ES-I3 (cell line): ENCODE measurements at regions not wholly inside any gene's neighbourhood (a gene's known extent, or its start where the extent isn't known, plus 50 kb on each side); places are given as distances from the start of the nearest gene placed in this dataset.

Experiments used
- H3K36me3 ChIP-seq: 2 replicates; pipeline ENCODE4 v1.6.1; 2013; ENCODE audit warnings: mild to moderate bottlenecking, low read length, control low read depth, moderate library complexity; ENCODE audit not compliant: insufficient read depth
- H3K4me1 ChIP-seq: 2 replicates; pipeline ENCODE4 v1.6.1; 2013; ENCODE audit warnings: mild to moderate bottlenecking, control low read depth, low read length; ENCODE audit not compliant: insufficient read depth
- H3K9ac ChIP-seq: 2 replicates; pipeline ENCODE4 v1.6.1; 2013; ENCODE audit warnings: low read depth, mild to moderate bottlenecking, low read length, moderate library complexity
- H3K9me3 ChIP-seq: 2 replicates; pipeline ENCODE4 v1.6.1; 2013; ENCODE audit warnings: mild to moderate bottlenecking, low read length, moderate library complexity; ENCODE audit not compliant: control insufficient read depth, insufficient read depth

DNA sequence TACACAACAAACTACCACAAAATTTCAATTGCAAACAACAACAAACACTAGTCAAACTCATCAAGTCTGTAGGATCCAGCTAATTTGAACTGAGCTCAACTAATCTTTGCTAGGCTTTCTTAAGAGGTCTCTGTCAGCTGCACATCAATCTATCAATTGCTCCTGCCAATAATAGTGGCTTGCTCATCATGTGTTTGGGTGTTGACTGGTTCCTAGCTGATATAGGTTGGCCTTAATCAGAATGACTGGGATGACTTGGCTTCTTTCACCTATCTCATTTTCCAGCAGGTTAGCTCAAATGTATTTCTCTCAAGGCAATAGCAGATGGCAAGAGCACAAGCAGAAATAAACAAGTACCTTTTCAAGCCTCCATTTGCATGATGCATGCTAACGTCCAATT lies 370.3 kb upstream of the NFE2L3 start:
- no peaks in the 10 kb centered on the region for H3K4me1 ChIP-seq
- no peaks in the 10 kb centered on the region for H3K36me3 ChIP-seq
- H3K9ac ChIP-seq, result no peak overlapping the region
- H3K9me3 ChIP-seq, result no peaks in the 10 kb centered on the region

DNA sequence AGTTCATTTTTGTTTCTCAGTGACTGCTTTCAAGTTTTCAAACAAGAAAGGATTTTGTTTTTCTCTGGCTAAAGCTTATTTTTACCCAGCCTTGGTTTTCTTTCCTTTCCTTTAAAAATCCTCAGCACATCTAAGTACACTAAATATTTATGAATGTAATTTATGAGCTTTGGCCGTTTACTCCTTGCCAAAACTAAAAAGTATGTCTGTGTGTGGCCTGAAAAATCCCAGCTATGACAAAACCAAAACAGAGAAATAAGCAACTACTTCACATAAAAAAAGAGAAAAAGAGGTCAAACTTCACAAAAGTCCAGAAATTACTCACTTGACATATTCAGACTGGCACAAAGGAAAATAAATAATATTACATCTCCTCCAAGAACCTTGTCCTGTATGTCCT lies 365.1 kb upstream of the NFE2L3 start:
- no peaks in the 10 kb centered on the region for H3K36me3 ChIP-seq
- H3K9me3 ChIP-seq, result no peaks in the 10 kb centered on the region
- no peak overlapping the region for H3K9ac ChIP-seq
- H3K4me1 ChIP-seq, result no peaks in the 10 kb centered on the region

DNA sequence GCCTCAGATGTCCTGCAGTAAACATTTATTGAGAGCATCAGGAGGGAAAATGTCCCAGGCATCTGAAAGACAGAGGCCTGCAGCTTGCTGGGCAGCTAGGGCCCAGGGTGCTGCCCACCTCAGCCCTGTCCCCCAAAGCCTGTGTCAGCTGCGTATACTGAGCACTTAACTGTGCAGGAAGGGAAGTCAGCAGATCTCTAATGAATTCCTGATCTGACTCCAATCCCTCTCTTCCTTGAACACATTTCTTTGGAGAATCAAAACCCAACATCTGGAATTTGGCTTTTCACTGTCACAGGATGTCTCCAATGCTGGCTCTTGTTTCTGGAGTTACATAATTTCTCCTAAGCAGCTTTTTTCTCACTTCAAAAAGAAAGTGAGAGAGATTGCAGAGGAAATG lies 364.7 kb upstream of the NFE2L3 start:
- H3K9ac ChIP-seq, result no peak overlapping the region
- H3K9me3 ChIP-seq, result no peaks in the 10 kb centered on the region
- no peaks in the 10 kb centered on the region for H3K36me3 ChIP-seq
- no peaks in the 10 kb centered on the region for H3K4me1 ChIP-seq

DNA sequence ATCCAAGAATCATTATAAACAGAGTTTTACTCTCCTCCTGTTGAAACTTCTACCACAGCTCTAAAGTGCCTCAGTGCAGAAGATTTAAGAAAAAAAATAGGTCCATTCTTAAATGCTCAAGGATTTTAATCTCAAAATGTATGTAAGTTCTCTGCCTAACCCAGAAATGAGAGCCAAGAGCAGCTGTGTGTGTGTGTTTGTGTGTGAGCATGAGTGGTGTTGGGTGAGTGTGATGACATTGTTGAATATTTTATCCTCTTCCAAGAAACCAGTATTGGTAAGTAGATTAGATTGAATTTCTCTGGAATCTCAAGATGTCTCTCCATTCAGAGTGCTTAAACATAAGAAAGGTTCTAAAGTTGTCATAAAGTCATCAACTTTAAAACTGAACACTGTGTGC lies 363.6 kb upstream of the NFE2L3 start:
- Histone ChIP-seq H3K9ac (no peak overlapping the region), H3K9me3 (no peaks in the 10 kb centered on the region), H3K36me3 (no peaks in the 10 kb centered on the region), H3K4me1 (no peaks in the 10 kb centered on the region)

DNA sequence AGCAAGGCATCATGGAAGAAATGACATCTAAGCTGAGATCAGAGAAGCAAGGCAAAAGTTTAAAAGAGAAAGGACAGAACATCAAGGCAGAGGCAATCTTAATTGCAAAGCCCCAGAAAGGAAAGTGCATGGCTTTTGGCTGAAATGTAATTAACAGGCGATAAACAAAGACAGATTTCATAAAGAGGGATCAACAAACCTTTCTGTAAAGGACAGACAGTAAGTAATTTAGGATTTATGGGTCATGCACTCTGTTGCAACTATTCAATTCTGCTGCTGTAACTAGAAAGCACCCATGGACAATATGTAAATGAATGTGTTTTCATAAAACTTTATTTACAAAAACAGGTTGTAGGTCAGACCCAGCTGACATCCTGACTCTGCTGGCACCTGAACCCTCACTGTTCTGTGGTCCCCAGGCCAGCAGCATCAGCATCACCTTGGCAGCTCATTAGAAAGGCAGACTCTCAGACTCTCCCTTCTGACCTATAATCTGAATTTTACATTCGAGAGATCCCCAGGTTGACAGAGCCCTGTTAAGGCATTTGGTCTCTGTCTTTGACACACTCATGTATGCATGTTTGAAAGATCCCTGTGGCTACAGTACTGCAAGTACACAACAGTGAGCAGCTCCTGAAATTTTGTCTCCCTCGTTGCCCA lies 362.9 kb upstream of the NFE2L3 start:
- Histone ChIP-seq H3K9me3 (no peaks in the 10 kb centered on the region), H3K4me1 (no peaks in the 10 kb centered on the region), H3K9ac (no peak overlapping the region), H3K36me3 (no peaks in the 10 kb centered on the region)

DNA sequence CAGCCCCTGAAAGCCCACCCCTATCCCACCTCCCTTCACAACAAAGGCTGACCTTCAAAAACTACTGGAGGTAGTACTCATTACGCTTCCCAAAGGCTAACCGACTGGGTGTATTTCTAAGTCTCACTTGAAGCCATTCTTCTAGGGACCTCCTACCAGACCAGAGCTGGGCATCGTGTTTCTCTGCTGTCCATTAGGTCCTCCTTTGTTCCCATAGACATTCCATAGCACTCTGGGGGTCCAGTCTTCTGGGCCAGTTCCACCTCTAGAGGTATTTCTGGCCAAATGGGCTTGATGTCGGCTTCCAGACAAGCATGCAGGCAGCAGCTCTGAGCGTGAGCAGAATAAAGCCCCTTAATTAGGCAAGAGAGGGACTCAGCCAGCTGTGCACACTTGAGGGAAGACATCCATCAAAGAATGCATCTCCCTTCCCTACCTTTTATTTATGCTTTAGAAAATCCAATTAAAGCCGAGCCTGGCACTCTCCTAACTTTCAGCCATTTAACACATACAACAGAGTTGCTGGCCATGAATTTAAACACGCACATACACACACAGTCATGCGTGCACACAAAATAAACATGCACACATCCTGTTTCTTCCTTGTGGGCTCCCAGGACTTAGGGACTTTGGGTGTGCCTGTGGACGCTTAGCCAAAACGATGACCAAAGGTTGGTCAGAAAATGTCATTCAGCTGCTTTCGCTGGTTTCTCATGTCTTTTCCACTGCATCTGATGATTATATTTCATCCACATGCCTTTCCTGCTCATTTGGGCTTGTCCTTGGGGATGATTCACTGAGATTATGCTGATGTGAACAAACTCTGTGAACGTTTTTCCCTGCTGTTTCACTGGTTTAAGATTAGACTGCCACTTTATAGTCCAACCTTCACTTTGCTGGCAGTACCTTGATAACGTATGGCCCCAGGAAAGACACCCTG lies 362.0 kb upstream of the NFE2L3 start:
- H3K9ac ChIP-seq, result no peak overlapping the region
- H3K4me1 ChIP-seq, result no peaks in the 10 kb centered on the region
- H3K36me3 ChIP-seq, result no peaks in the 10 kb centered on the region
- no peaks in the 10 kb centered on the region for H3K9me3 ChIP-seq

DNA sequence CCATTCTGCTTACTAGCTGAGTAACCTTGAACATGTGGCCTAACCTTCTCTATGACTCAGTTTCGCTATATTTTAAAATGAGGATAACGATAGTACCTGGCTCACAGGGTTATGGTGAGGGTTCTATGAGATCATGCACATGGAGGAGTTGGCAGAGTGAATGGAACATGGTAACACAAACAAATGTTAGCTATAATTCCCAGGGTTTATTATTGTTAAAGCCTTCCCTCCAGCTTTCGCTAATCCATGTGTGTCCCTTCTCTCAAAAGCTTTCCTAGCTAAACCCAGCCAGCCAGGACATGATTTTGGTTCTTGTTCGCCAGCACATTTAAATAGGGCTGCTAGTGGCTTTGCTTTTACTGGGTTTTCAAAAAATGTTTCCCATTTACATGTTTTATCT lies 361.0 kb upstream of the NFE2L3 start:
- Histone ChIP-seq H3K9me3 (no peaks in the 10 kb centered on the region), H3K9ac (no peak overlapping the region), H3K4me1 (no peaks in the 10 kb centered on the region), H3K36me3 (no peaks in the 10 kb centered on the region)

DNA sequence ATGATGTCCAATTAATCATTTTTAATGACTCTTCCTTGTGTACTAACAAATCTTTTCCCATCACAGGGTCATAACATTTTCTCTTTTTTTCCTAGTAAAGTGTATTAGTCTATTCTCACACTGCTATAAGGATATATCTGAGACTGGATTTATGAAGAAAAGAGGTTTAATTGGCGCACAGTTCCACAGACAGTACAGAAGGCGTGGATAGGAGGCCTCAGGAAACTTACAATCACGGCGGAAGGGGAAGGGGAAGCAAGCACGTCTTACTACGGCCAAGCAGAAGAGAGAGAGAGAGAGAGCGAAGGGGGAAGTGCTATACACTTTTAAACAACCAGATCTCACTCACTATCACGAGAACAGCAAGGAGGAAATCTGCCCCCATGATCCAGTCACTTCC lies 359.4 kb upstream of the NFE2L3 start:
- H3K9me3 ChIP-seq, result no peaks in the 10 kb centered on the region
- H3K36me3 ChIP-seq, result no peaks in the 10 kb centered on the region
- H3K9ac ChIP-seq, result no peak overlapping the region
- no peaks in the 10 kb centered on the region for H3K4me1 ChIP-seq

DNA sequence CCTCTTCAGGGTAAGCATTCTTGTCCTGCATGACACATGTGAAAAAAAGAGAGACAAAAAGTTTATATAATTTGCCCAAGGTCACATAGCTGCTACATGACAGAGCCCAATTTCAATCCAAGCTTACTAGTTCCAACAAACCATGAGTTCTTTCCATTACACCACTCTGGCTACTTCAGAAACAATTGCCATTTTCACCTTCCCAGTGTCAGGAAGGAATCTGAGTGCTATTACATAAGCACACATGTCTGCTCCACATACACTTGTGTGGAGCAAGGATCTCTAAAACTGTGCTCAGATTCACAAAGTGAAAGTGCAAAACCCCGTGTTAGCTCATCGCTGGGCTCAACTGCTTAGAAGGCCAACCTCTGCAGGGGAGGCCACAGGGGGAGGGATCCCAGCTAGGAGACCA lies 356.2 kb upstream of the NFE2L3 start:
- Histone ChIP-seq H3K9me3 (no peaks in the 10 kb centered on the region), H3K9ac (no peak overlapping the region), H3K36me3 (no peaks in the 10 kb centered on the region), H3K4me1 (no peaks in the 10 kb centered on the region)

DNA sequence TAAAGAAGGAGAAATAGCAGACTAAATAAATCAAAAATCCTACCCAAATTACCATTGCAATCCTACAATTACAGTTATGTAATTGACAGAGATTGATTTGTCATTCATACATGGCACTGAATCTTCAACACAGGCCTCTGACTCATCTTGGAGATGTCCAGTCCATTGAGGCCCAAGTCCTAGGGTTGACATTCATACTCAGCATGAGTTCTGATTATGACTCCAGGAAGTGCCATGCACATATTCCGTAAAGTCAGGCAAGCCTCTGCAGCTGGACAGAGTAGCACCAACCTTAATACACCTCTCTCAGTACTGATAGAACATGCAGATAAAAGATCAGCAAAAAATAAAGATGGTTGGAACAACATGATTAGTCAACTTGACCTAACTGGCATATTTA lies 353.7 kb upstream of the NFE2L3 start:
- Histone ChIP-seq H3K36me3 (no peaks in the 10 kb centered on the region), H3K4me1 (no peaks in the 10 kb centered on the region), H3K9ac (no peak overlapping the region), H3K9me3 (no peaks in the 10 kb centered on the region)

DNA sequence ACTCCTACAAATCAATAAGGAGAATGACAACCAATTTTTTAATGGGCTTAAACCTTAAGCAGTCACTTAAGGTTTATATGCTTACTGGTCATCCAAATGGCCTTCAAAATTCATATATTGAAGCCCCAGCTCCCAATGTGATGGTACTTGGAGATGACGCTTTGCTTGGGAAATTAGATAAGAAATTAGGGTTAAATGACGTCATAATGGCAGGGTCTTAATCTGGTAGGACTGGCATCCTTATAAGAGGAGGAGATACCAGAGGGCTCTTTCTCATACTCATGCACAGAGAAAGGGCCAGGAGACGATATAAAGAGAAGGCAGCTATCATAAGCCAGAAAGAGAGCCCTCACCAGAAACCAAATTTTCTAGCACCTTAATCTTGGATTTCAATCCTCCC lies 350.8 kb upstream of the NFE2L3 start:
- H3K36me3 ChIP-seq, result no peaks in the 10 kb centered on the region
- H3K9ac ChIP-seq, result no peak overlapping the region
- H3K9me3 ChIP-seq, result no peaks in the 10 kb centered on the region
- no peaks in the 10 kb centered on the region for H3K4me1 ChIP-seq

DNA sequence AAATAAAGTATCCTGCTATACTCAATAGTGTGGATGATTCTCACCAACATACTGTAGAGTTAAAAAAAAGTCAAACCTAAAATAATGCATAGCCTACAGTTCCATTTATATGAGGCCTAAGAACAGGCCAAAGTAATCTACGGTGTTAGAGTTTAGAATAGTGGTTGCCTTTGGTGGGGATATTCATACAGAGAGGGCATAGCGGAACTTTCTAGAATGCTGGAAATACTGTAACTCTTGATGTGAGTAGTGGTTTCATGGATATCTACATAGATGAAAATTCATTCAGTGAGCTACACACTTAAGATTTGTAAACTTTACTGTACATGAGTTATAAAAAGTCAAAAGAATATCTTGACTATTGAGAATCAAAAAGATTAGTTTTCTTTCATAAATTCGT lies 349.9 kb upstream of the NFE2L3 start:
- no peaks in the 10 kb centered on the region for H3K36me3 ChIP-seq
- H3K4me1 ChIP-seq, result no peaks in the 10 kb centered on the region
- H3K9ac ChIP-seq, result no peak overlapping the region
- no peaks in the 10 kb centered on the region for H3K9me3 ChIP-seq

DNA sequence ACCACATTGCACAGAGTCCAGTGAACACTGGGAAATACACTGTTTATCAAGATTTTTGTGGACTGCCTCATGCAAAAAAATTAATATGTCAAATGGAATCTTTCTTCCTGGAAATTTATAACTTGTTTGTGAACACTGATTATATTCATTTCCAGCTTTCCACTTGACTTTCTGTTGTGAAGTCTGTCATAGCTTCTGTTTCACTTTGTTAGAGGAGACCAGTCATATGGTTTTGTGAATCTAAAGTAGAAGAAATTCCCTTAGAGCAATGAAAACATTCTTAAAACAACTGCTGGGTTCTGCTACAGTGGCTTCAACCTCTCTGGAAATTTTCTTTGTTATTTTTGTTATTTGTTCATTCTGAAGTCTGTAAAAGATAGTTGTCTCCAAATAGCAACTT lies 349.5 kb upstream of the NFE2L3 start:
- no peaks in the 10 kb centered on the region for H3K36me3 ChIP-seq
- H3K9me3 ChIP-seq, result no peaks in the 10 kb centered on the region
- no peaks in the 10 kb centered on the region for H3K4me1 ChIP-seq
- no peak overlapping the region for H3K9ac ChIP-seq

DNA sequence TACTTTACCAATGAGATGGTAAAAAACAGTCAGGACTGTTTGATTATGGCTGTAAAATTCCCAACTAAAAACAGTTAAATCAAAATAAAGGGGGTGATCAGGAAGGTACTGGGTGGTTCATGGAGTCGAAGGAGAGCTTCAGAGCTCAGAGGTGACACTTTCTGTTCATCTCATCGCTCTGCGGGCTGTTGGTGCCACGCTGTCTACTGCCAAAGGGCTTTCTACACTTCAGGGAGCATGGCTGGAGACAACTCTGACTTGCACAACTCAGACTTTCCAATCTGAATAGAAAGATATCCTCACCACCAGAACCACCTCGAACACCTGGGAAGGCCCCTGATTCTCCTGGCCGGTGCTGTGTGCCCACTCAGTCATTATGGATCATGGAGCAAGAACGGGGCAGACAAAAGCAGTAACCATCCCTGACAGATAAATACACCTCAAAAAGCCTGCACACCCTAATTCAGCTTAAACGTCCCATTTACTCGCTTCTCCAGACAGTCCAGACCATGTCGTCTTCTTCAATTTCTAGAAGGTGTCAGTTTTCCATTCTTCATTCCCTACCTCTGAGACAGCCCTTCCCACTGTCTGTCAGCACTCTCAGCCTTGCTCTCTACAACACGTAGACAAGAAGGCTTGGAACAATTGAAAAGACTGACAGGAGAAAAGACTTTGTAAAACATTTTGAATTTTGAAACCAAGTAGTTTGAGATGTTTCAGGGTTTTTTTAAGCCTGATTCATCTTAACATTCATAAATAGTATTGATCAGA lies 348.7 kb upstream of the NFE2L3 start:
- Histone ChIP-seq H3K9ac (no peak overlapping the region), H3K4me1 (no peaks in the 10 kb centered on the region), H3K9me3 (no peaks in the 10 kb centered on the region), H3K36me3 (no peaks in the 10 kb centered on the region)
